GM12891 (cell line): ENCODE measurements at regions not wholly inside any gene's neighbourhood (a gene's known extent, or its start where the extent isn't known, plus 50 kb on each side); places are given as distances from the start of the nearest gene placed in this dataset.

ENCODE experiments used
- POLR2A ChIP-seq: IDR thresholded peaks from 2 replicates; pipeline ENCODE4 v1.6.1; 2011; ENCODE audit warnings: low read depth, low read length, control low read depth
- POLR2AphosphoS5 ChIP-seq: IDR thresholded peaks from 2 replicates; pipeline ENCODE4 v1.6.1; 2011; ENCODE audit warnings: low read depth, low read length, control low read depth
- TAF1 ChIP-seq: IDR thresholded peaks from 2 replicates; pipeline ENCODE4 v1.6.1; 2011; ENCODE audit warnings: low read depth, low read length, control low read depth

- TF ChIP-seq POLR2A (no peak), POLR2AphosphoS5 (no peak), TAF1 (no peak)
Measured at GRCh38 chr9:91043811-91044175, 242.2 kb downstream of the SYK start.
